Loucy (cell line): ENCODE measurements at regions not wholly inside any gene's neighbourhood (a gene's known extent, or its start where the extent isn't known, plus 50 kb on each side); places are given as distances from the start of the nearest gene placed in this dataset.

Experiments used
- EZH2phosphoT487 ChIP-seq: fragments of 200-600 bp; IDR thresholded peaks from 2 replicates; pipeline ENCODE4 v1.6.1; 2018; ENCODE audit warnings: antibody characterized with exemption, mild to moderate bottlenecking, moderate library complexity, borderline replicate concordance
- TF ChIP-seq, protein P1 (sequence below): fragments of 200-600 bp; sonication (generic); conservative IDR thresholded peaks from 2 replicates; pipeline ENCODE4 v1.5.1; 2014; ENCODE audit warnings: mild to moderate bottlenecking, antibody characterized with exemption, low read length

DNA sequence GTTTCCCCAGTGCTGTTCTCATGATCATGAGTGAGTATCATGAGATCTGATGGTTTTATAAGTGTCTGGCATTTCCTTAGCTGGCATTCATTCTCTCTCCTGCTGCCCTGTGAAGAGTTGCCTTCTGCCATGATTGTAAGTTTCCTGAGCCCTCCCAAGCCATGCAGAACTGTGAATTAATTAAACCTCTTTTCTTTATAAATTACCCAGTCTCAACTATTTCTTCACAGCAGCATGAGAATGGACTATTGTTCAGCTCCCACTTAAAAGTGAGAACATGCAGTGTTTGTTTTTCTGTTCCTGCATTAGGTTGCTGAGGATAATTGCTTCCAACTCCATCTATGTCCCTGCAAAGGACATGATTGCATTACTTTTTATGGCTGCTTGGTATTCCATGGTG, 311.7 kb upstream of the CTSO start:
- TF ChIP-seq, protein P1, sequence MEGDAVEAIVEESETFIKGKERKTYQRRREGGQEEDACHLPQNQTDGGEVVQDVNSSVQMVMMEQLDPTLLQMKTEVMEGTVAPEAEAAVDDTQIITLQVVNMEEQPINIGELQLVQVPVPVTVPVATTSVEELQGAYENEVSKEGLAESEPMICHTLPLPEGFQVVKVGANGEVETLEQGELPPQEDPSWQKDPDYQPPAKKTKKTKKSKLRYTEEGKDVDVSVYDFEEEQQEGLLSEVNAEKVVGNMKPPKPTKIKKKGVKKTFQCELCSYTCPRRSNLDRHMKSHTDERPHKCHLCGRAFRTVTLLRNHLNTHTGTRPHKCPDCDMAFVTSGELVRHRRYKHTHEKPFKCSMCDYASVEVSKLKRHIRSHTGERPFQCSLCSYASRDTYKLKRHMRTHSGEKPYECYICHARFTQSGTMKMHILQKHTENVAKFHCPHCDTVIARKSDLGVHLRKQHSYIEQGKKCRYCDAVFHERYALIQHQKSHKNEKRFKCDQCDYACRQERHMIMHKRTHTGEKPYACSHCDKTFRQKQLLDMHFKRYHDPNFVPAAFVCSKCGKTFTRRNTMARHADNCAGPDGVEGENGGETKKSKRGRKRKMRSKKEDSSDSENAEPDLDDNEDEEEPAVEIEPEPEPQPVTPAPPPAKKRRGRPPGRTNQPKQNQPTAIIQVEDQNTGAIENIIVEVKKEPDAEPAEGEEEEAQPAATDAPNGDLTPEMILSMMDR: no peak
- no peak for TF ChIP-seq EZH2phosphoT487
